ENCODE measurements at regions not wholly inside any gene's neighbourhood (a gene's known extent, or its start where the extent isn't known, plus 50 kb on each side); places are given as distances from the start of the nearest gene placed in this dataset.

DNA sequence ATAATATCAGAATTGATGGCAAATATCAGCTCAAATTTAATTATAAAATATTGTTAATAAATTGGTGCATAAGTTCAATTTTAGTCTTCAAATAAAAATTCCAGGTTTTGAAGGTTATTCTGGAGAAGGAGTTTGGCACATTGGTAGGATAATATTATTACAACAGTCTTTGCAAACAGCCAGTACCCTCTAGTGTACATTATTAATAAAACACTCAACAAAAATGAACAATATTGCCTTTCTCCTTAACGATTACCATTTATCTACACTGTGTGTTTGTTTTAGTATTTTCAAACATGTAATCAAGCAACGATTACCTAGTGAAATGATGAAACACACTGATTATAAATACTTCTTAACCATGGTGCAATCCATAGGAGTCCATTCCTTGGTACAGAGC, 334.0 kb upstream of the FSIP2 start:
- H4K20me1 ChIP-seq (ENCODE audit: insufficient read depth, low read length), result no peaks in the 10 kb centered on the region
- TF ChIP-seq CTCF (IDR thresholded peaks at IDR 0.05), result no peak
- H3K4me2 ChIP-seq (replicated peaks; ENCODE audit: extremely low read depth, low read length, poor library complexity, severe bottlenecking), result no peak overlapping the region
- intact Hi-C loops (cut with micrococcal nuclease), result no loop called here
- no peaks in the 10 kb centered on the region for H3K27me3 Mint-ChIP-seq (ENCODE audit: low read depth in 3 of 3)
- no peak for DNase-seq
- H3K4me1 ChIP-seq (ENCODE audit: control insufficient read depth in 1 of 2, insufficient read depth in 2 of 2, low read length in 2 of 2), result no peaks in the 10 kb centered on the region
- no peaks in the 10 kb centered on the region for H3K27me3 ChIP-seq (ENCODE audit: control insufficient read depth in 2 of 2, insufficient read depth in 2 of 2, low read length in 2 of 2)
- no peak overlapping the region for H3K27ac ChIP-seq (ENCODE audit: low read depth in 1 of 2, low read length in 2 of 2)
- H3K9me3 ChIP-seq (replicated peaks in 1 of 2; ENCODE audit: control insufficient read depth in 1 of 2, insufficient read depth in 1 of 2, low read length in 2 of 2), result no peaks in the 10 kb centered on the region
- H3K9ac ChIP-seq (ENCODE audit: insufficient read depth, low read length, poor library complexity, severe bottlenecking), result no peak overlapping the region
- H3K4me1 Mint-ChIP-seq, result no peaks in the 10 kb centered on the region
- peaks cover 0 to 13% (median 3%) of the 10 kb centered on the region in 7 donors for H3K9me3 Mint-ChIP-seq
- no peak overlapping the region for H3K4me3 Mint-ChIP-seq
- H2AFZ ChIP-seq (ENCODE audit: insufficient read depth, low read depth, low read length, poor library complexity, severe bottlenecking), result no peak overlapping the region
- no peak overlapping the region for H3K4me3 ChIP-seq (replicated peaks in 1 of 3; ENCODE audit: low read depth in 2 of 3, low read length in 3 of 3)
- no peaks in the 10 kb centered on the region for H3K36me3 Mint-ChIP-seq
- no peaks in the 10 kb centered on the region for H3K79me2 ChIP-seq (ENCODE audit: insufficient read depth, low read length)
- no CpG with 5 or more reads among the region's 2 CpGs for WGBS (ENCODE audit: insufficient coverage)
- no peaks in the 10 kb centered on the region for H3K36me3 ChIP-seq (replicated peaks in 1 of 2; ENCODE audit: control insufficient read depth in 1 of 2, insufficient read depth in 2 of 2, low read length in 2 of 2)
- H3K27ac Mint-ChIP-seq, result no peak overlapping the region

DNA sequence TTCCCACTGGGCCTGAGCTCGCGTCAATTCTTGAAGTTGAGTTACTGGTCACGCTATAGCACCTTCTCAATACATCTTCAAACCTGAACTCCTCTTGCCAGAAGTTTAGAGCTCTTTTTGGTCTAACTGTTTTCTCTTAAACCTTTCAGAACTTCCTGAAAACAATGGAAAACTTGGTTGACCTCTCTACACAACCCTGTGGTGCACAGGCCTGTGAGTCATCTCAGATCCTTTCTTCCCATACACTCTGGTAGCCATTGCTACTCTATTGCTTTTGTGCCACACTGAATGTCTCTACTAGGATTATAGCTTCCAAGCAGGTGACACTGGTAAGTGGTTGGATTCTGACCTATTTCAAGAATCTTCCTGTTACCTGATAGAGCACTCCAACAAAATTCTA, 321.5 kb upstream of the FSIP2 start:
- peaks cover 0 to 3% of the 10 kb centered on the region in 2 donors for H3K9me3 ChIP-seq (replicated peaks in 1 of 2; ENCODE audit: control insufficient read depth in 1 of 2, insufficient read depth in 1 of 2, low read length in 2 of 2)
- intact Hi-C loops (cut with micrococcal nuclease), result no loop called here
- TF ChIP-seq CTCF (IDR thresholded peaks at IDR 0.05), result no peak
- DNase-seq, result no peak
- Mint-ChIP-seq H3K4me1 (no peaks in the 10 kb centered on the region), H3K4me3 (no peak overlapping the region), H3K9me3 (peaks cover 0 to 7% (median 4%) of the 10 kb centered on the region in 7 donors), H3K36me3 (no peaks in the 10 kb centered on the region), H3K27me3 (ENCODE audit: low read depth in 3 of 3) (no peaks in the 10 kb centered on the region), H3K27ac (no peak overlapping the region)
- no CpG with 5 or more reads among the region's 3 CpGs for WGBS (ENCODE audit: insufficient coverage)
- H3K4me1 ChIP-seq (ENCODE audit: control insufficient read depth in 1 of 2, insufficient read depth in 2 of 2, low read length in 2 of 2), result no peaks in the 10 kb centered on the region
- no peak overlapping the region for H3K4me3 ChIP-seq (replicated peaks in 1 of 3; ENCODE audit: low read depth in 2 of 3, low read length in 3 of 3)
- H3K27ac ChIP-seq (ENCODE audit: low read depth in 1 of 2, low read length in 2 of 2), result no peak overlapping the region
- no peaks in the 10 kb centered on the region for H3K27me3 ChIP-seq (ENCODE audit: control insufficient read depth in 2 of 2, insufficient read depth in 2 of 2, low read length in 2 of 2)
- H2AFZ ChIP-seq (ENCODE audit: insufficient read depth, low read depth, low read length, poor library complexity, severe bottlenecking), result no peak overlapping the region
- no peak overlapping the region for H3K9ac ChIP-seq (ENCODE audit: insufficient read depth, low read length, poor library complexity, severe bottlenecking)
- no peaks in the 10 kb centered on the region for H3K36me3 ChIP-seq (replicated peaks in 1 of 2; ENCODE audit: control insufficient read depth in 1 of 2, insufficient read depth in 2 of 2, low read length in 2 of 2)
- H4K20me1 ChIP-seq (ENCODE audit: insufficient read depth, low read length), result no peaks in the 10 kb centered on the region
- H3K4me2 ChIP-seq (replicated peaks; ENCODE audit: extremely low read depth, low read length, poor library complexity, severe bottlenecking), result no peak overlapping the region
- H3K79me2 ChIP-seq (ENCODE audit: insufficient read depth, low read length), result no peaks in the 10 kb centered on the region
